GM21576 (cell line): ENCODE measurements at regions not wholly inside any gene's neighbourhood (a gene's known extent, or its start where the extent isn't known, plus 50 kb on each side); places are given as distances from the start of the nearest gene placed in this dataset.

Experiments used
- ATAC-seq: cut with Tn5 transposase; IDR thresholded peaks from one replicate; pipeline ENCODE4 v1.9.1; 2021; ENCODE audit warnings: mild to moderate bottlenecking, moderate library complexity; ENCODE audit not compliant: unreplicated experiment

GRCh38 chr13:99027661-99028425 lies 50.0 kb upstream of the DOCK9 start:
- no peak for ATAC-seq

GRCh38 chr13:99028890-99029289 lies 51.0 kb upstream of the DOCK9 start:
- ATAC-seq = no peak

DNA sequence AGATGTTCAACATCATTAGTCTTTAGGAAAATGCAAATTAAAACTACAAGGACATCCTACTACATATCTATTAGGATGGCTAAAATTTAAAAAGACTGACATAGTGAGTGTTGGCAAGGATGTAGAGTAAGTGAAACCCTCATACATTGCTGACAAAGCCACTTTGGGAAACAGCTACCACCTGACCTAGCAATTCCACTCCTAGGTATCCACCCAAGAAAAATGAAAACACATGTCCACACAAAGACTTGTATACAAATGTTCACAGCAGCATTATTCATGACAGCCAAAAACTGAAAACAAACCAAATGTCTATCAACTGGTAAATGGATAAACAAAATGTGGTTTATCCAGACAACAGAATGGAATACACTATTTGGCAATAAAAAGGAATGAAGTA lies 51.7 kb upstream of the DOCK9 start:
- no peak for ATAC-seq

GRCh38 chr13:99030326-99030725 lies 52.5 kb upstream of the DOCK9 start:
- ATAC-seq = no peak

DNA sequence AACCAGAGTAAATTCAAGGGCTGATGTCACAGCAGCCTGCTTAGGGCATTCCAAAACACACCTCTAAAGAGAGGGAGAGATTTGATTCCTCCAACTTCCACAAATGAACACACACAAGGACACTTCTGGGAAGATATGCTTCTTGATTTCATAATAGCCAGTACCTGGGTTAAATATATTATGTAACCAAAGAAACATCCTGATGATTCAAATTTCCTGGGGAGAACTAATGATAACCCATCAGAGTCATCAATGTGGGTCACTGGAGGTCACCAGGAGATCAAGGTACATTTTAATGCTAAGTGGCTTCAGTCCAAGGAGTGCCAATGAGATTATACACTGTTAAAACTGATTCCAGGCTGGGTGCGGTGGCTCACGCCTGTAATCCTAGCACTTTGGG lies 54.0 kb upstream of the DOCK9 start:
- no peak for ATAC-seq

DNA sequence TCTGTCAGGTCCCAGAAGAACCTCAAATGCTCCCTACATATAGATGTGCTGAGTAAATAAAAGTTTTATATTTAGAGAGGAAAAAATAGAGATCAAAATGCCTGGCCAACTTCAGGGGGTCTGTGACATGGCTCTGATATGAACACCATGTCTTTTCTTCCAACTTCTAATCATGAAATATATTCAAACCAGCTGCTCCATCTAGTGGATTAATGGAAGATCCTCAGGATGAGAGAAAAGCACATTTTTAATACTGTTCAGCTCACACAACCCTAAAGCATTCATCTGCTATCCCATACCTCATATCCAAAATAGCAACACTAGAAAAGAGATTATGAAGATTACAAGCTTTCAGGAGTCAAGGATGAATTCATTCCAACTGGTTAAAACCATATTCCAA lies 56.0 kb upstream of the DOCK9 start:
- no peak for ATAC-seq

- no peak for ATAC-seq
Observed at GRCh38 chr13:99034333-99035085, 56.6 kb upstream of the DOCK9 start.

GRCh38 chr13:99035715-99036114 lies 57.9 kb upstream of the DOCK9 start:
- no peak for ATAC-seq

DNA sequence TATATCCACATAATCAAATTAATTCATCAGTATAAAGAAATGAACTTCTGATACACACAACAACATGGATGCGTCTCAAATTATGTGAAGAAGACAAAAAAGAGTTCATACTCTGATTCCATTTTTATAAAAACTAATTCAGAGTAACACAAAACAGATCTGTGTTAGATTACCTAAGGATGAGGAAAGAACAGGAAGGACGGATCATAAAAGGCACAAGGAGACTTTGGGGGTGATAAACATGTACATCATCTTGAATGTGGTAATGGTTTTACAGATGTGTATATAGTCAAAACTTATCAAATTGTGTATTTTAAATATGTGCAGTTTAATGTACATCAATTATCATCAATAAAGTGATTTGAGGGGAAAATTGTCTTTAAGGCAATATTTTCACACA lies 59.9 kb upstream of the DOCK9 start:
- no peak for ATAC-seq

GRCh38 chr13:99039718-99040280 lies 61.9 kb upstream of the DOCK9 start:
- no peak for ATAC-seq

DNA sequence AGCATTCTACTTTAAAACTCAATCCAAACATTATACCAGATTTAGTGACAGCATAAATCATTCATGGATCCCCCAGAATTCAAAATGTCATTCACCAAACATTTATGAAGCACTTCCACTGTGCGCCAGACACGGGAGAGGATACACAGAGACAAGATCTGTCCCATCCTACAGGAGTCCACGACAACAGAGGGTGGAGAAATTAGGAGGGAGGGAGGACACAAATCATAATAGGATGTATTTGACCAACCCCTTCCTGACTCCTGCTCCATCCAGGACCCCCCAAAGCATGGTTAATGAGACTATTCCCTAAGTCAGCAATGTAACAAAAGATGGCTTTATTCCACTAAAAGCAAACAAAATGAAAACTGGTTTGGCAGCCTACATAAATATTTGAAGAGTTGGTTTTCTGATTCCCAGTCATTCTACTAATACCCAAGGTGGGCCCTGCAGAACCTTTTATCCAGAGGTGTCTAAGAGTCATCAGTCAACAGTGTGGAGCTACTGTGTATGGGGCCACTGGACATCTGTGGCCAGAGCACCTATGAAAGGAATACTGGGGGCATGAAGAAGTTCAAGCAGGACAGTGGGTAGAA lies 62.8 kb upstream of the DOCK9 start:
- ATAC-seq = no peak

DNA sequence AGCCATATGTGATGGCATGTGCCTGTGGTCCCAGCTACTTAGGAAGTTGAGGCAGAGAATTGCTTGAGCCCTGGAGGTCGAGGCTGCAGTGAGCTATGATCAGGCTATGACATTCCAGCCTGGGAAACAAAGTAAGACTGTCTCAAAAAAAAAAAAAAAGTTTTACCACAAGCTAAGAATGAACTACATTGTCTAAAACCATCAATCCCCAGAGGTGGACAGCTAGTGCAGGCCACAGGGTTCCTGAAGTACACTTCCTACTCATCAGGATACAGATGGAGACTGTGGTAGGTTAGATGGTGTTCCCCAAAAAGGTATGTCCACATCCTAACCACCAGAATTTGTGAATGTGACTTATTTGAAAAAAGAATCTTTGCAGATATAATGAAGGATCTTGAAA lies 63.5 kb upstream of the DOCK9 start:
- no peak for ATAC-seq

GRCh38 chr13:99041788-99042187 lies 63.9 kb upstream of the DOCK9 start:
- ATAC-seq = no peak

- ATAC-seq = no peak
Observed at GRCh38 chr13:99042521-99043250, 64.8 kb upstream of the DOCK9 start.

GRCh38 chr13:99043831-99044231 lies 66.0 kb upstream of the DOCK9 start:
- ATAC-seq = no peak

GRCh38 chr13:99044764-99045163 lies 66.9 kb upstream of the DOCK9 start:
- ATAC-seq = no peak

DNA sequence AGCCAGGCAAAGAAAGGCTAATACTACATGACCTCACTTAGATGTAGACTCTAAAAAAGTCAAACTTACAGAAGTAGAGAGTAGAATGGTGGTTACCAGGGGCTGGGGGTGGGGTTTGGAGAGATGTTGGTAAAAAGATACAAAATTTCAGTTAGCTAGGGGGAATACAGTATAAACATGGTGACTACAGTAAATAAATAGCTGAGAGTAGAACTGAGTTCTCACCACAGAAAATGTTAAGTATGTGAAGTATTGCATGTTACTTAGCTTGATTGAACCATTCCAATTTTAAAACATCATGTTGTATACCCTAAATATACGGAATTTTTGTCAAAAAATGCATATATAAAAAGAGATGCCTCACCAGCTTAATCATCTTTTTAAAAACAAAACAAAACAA lies 67.5 kb upstream of the DOCK9 start:
- no peak for ATAC-seq

- ATAC-seq = no peak
Observed at GRCh38 chr13:99046851-99047250, 69.0 kb upstream of the DOCK9 start.

DNA sequence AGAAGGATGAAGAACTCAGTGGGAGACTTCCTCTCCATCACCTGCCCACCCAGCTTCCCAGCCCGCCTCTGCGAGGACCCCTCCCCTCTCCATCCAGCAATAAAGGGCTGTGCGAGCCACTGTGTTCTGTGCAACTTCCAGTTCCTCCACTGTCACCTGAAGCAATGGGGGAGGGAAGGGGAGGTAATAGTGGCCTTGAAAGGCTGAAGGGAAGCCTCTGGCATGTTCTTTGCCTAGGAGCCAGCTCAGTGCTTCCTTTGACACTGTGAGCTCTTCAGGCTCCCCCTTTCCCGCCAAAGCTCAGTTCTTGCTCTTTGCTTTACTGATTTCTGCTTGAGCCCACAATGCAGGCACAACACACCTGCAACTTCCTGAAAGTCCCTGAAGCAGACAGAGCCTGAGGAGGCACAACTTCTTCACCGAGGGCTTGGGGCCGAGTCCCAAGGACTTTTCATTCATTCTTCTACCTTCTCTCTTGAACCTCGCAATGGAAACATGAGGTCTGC lies 73.2 kb upstream of the DOCK9 start:
- ATAC-seq = no peak

DNA sequence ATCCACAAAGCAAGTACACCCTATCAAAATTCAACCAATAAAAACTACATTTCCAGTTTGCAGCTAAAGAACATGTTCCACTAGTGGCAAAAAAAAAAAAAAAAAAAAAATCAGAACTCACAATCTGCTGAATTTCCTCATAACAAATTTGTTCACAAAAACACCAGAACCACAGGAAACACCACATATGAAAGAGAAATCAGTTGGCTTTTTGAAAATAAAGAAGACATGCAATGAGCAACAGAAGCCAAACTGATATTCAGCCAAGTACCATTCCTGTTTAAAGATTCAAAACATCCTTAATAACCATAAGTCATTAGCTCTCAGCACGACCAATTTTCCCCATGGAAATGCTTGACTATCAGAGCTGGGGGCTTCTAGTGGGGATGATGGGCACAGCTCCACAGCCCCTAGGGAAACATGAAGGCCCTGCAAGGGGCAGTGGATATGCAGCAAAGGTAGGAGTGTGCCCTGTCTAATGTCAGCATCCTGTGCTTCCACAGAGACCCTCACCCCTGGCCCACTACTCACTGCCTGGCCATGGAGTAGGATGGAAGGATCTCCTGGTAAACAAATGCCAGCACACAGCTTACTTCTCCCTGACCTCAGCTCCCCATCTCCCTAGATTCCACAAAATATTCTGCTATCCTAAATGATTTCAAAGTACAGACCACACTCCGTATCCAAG lies 74.0 kb upstream of the DOCK9 start:
- no peak for ATAC-seq
